GM19240 (cell line): ENCODE measurements at regions not wholly inside any gene's neighbourhood (a gene's known extent, or its start where the extent isn't known, plus 50 kb on each side); places are given as distances from the start of the nearest gene placed in this dataset.

Source experiments
- DNase-seq: peaks from one replicate; pipeline ENCODE4 v3.0.0; 2011; ENCODE audit warnings: low spot score; ENCODE audit not compliant: insufficient read length

DNA sequence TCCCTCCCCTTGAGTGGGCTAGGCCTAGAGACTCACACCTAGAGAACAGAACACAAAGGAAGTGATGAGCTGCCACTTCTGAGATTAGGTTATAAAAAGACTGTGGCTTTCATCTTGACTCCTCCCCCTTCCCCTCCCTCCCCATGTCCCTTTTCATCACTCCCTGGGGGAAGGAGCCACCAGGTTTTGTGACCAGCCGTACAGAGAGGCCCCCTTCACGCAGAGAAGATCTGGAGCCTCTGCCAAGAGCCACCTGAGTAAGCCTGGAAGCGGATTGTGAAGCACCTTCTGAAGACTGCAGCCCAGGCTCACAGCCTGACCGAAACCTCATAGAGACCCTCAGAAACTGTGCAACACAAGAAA, 118.4 kb upstream of the NXT1 start:
- DNase-seq, result no peak

DNA sequence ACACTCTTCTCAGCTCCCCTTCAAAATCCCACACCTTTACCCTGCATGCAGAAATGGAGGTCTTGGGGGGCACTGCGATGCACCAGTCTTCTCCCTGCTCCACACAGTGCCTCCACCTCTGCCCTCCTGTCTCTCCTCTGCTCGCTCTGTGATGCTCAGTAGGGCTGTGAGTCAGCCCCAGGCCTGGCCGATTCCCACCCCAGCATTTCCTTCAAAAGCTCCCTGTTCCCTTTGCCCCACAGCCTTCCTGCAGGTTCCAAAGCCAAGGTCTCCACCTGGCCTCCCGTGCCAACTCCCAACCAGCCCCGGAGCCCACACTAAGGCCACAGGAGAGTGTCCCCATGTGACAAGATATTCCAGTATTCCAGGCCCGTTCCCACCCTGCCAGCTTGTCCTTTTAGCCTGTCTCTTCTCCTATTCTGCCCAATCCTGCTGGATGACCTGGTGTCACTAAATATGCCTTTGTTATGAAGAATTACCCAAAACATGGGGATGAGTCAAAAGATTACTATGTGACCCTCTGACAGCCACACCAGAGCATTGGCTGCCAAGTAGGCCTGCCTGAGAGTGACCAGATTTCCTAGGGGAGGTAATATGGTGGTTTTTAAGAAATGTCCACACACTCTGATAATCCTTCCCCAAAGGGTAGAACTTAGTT, 118.9 kb upstream of the NXT1 start:
- no peak for DNase-seq

DNA sequence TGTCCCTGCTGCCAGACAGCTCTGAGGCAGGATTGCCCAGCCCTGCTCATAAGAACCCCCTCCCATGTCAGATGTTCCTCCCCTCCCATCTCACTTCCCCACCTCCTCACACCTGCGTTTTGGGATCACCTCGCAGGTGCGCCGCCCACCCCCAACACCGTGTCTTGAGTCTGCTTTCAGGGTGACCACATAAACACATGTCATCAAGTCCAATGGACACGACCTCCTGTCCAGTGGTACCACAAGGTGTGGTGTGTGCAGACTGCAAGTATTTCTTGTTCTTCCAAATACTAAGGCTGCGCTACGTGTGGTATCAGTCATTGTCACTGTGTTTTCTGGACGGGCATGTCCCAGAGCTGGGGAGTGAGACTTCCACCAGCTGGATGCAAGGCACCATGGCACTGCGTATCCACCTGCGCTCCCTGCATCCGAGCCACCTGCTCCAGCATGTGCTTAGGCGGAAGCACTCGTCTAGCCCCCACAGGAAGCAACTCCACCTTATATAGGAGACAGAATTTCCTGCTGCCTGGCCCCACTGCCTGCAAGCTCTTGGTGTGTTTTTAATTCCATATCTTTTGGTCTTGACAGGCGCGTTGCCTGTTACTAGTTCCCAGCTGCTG, 119.7 kb upstream of the NXT1 start:
- DNase-seq, result no peak

GRCh38 chr20:23229989-23230388, 120.6 kb upstream of the NXT1 start:
- no peak for DNase-seq

DNA sequence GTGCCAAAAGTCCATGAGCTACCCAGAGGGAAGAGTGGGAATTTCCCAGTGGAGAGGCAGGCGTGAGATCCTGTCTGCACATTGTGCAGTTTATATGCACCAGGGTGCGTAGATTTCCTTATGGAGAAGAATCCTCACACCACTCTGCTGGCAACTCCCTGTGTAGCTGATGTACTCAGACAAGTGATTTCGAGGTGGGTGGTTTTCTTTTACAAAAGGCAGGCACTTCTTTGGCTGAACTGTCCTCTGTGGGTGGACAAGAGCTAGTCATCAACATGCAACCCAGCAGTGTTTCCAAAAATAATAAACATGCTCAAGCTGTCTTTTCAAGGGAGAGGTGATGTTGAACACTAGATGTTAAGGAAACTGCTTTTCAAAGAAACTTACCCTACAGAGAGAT, 121.7 kb upstream of the NXT1 start:
- no peak for DNase-seq

DNA sequence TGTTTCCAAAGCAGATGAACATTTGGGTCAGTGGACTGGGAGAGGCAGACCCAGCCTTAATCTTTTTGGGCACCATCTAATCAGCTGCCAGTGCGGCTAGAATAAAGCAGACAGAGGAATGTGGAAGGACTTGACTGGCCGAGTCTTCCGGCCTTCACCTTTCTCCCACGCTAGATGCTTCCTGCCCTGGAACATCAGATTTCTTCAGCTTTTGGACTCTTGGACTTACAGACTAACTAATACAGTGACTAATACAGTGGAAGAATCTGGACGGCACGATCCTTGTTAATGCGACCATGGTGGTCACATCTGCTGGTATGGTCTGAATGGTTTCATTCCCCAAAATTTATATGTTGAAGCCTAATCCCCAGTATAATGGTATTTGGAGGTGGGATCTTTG, 122.6 kb upstream of the NXT1 start:
- no peak for DNase-seq

GRCh38 chr20:23227274-23227673, 123.3 kb upstream of the NXT1 start:
- DNase-seq, result no peak

GRCh38 chr20:23226612-23227265, 123.9 kb upstream of the NXT1 start:
- no peak for DNase-seq

- no peak for DNase-seq
Measured at GRCh38 chr20:23225407-23226060, 125.1 kb upstream of the NXT1 start.

GRCh38 chr20:23224806-23225205, 125.8 kb upstream of the NXT1 start:
- no peak for DNase-seq

GRCh38 chr20:23223908-23224580, 126.5 kb upstream of the NXT1 start:
- no peak for DNase-seq

GRCh38 chr20:23222531-23223200, 127.9 kb upstream of the NXT1 start:
- no peak for DNase-seq

GRCh38 chr20:23217023-23217422, 130.9 kb upstream of the CD93 start:
- no peak for DNase-seq

GRCh38 chr20:23215344-23215995, 129.3 kb upstream of the CD93 start:
- no peak for DNase-seq

GRCh38 chr20:23214903-23215302, 128.8 kb upstream of the CD93 start:
- no peak for DNase-seq

DNA sequence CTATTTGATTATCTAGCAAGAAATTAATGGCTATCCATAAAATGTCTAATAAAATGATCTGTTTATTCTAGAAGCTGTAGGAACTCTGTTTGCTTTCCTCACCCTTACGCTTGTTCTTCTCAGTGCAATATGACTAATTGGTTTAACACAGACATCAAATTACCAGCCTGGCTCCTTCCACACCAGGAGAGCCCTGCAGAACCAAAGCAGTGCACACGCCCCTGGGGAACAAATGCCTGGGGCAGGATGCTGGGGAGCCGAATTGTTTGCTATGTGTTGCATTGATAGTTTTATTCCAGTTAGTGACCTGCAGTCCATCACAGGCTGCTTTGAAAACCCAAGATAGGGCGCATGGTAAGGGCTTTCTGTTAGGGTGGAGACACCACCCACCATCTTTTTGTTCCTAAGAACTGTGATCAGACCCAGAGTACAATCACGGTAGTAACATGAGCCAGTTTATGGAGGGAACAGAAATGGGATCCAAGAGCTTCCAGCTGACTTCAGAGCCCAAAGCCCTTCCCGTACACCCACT, 126.4 kb upstream of the CD93 start:
- DNase-seq, result no peak

- no peak for DNase-seq
Measured at GRCh38 chr20:23212011-23212410, 125.9 kb upstream of the CD93 start.

GRCh38 chr20:23211164-23211563, 125.0 kb upstream of the CD93 start:
- DNase-seq, result no peak

DNA sequence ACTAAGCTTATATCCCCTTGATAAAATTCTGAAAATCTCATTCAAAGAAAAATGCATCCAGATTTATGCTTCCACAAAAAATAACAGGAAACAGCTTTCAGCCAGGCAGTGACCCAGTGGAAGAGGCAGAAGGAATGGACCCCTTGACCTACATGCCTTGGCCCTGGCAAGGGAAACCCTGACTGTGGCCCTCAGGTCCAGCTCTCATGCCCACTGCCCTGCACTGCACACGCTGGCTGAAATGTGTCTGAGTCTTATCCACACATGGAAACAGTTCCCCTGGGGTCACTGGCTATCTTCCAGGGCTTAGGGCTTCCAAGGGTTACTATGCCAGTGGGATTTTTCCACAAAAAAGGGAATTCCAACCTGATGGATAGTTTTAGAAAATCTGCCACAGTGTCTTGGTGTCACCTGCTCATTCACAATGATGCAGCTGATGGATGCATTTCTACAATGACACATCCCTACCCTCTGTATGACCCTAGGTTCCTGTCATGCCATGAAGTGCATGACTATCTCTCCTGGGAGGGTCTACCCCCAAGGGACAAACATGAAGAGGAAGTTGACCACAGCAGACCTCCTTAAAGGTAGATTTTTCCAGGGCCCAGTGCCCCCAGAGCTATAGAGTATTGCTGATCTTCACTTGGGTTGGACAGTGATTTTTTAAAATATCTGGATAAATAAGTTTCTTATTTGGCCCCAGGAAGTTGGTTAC, 121.9 kb upstream of the CD93 start:
- no peak for DNase-seq

- no peak for DNase-seq
Measured at GRCh38 chr20:23206995-23207394, 120.9 kb upstream of the CD93 start.
